MM.1S (cell line): ENCODE measurements at regions not wholly inside any gene's neighbourhood (a gene's known extent, or its start where the extent isn't known, plus 50 kb on each side); places are given as distances from the start of the nearest gene placed in this dataset.

Experiments
- DNase-seq: peaks from one replicate; pipeline ENCODE4 v3.0.0-alpha.2; 2015
- H2AFZ ChIP-seq: fragments of 300-600 bp; sonication (generic); 2 replicates; pipeline ENCODE4 v1.6.0; 2016; ENCODE audit warnings: antibody characterized with exemption, low read length
- H3F3A ChIP-seq: fragments of 300-600 bp; sonication (generic); 2 replicates; pipeline ENCODE4 v1.6.1; 2016; ENCODE audit warnings: mild to moderate bottlenecking, antibody characterized with exemption, low read length, moderate library complexity, mixed read lengths; ENCODE audit not compliant: insufficient read depth
- H3K27ac ChIP-seq: fragments of 300-600 bp; sonication (generic); 2 replicates; pipeline ENCODE4 v1.5.1; 2016; ENCODE audit warnings: mild to moderate bottlenecking, low read length
- H3K27me3 ChIP-seq: fragments of 300-600 bp; sonication (generic); replicated peaks from 2 replicates; pipeline ENCODE4 v1.6.0; 2016; ENCODE audit warnings: low read length; ENCODE audit not compliant: insufficient read depth
- H3K36me3 ChIP-seq: fragments of 300-600 bp; sonication (generic); replicated peaks from 2 replicates; pipeline ENCODE4 v1.6.1; 2016; ENCODE audit warnings: mild to moderate bottlenecking, low read length, mixed read lengths; ENCODE audit not compliant: insufficient read depth
- H3K4me1 ChIP-seq: fragments of 300-600 bp; sonication (generic); 2 replicates; pipeline ENCODE4 v1.6.1; 2016; ENCODE audit warnings: low read length, mixed read lengths
- H3K4me2 ChIP-seq: fragments of 300-600 bp; sonication (generic); 2 replicates; pipeline ENCODE4 v1.6.0; 2016; ENCODE audit warnings: low read depth, low read length
- H3K4me3 ChIP-seq: fragments of 300-600 bp; sonication (generic); 2 replicates; pipeline ENCODE4 v1.5.1; 2016; ENCODE audit warnings: low read length, mixed read lengths
- H3K79me2 ChIP-seq: fragments of 300-600 bp; sonication (generic); 2 replicates; pipeline ENCODE4 v1.6.1; 2016; ENCODE audit warnings: mixed run types, low read length, mixed read lengths
- H3K9ac ChIP-seq: fragments of 300-600 bp; sonication (generic); 2 replicates; pipeline ENCODE4 v1.6.1; 2016; ENCODE audit warnings: low read length, mixed read lengths
- H3K9me2 ChIP-seq: fragments of 300-600 bp; sonication (generic); replicated peaks from 2 replicates; pipeline ENCODE4 v1.6.1; 2016; ENCODE audit warnings: mild to moderate bottlenecking, low read length, mixed read lengths; ENCODE audit not compliant: insufficient read depth
- H3K9me3 ChIP-seq: fragments of 300-600 bp; sonication (generic); replicated peaks from 2 replicates; pipeline ENCODE4 v1.6.1; 2016; ENCODE audit warnings: mild to moderate bottlenecking, low read length, mixed read lengths; ENCODE audit not compliant: insufficient read depth
- H4K20me1 ChIP-seq: fragments of 300-600 bp; sonication (generic); 2 replicates; pipeline ENCODE4 v1.6.1; 2016; ENCODE audit warnings: mild to moderate bottlenecking, low read length, moderate library complexity, mixed read lengths; ENCODE audit not compliant: insufficient read depth
- CTCF ChIP-seq: fragments of 300-600 bp; sonication (generic); IDR thresholded peaks from 2 replicates; pipeline ENCODE4 v1.5.1; 2016; ENCODE audit warnings: antibody characterized with exemption, low read length, mixed read lengths
- EZH2 ChIP-seq: fragments of 300-600 bp; sonication (generic); optimal IDR thresholded peaks from 2 replicates; pipeline ENCODE3; 2017; ENCODE audit warnings: low read depth, mild to moderate bottlenecking, antibody characterized with exemption, low read length, mixed read lengths
- EZH2phosphoT487 ChIP-seq: fragments of 300-600 bp; sonication (generic); IDR thresholded peaks from 2 replicates; pipeline ENCODE4 v1.6.1; 2018; ENCODE audit warnings: antibody characterized with exemption, low read length

DNA sequence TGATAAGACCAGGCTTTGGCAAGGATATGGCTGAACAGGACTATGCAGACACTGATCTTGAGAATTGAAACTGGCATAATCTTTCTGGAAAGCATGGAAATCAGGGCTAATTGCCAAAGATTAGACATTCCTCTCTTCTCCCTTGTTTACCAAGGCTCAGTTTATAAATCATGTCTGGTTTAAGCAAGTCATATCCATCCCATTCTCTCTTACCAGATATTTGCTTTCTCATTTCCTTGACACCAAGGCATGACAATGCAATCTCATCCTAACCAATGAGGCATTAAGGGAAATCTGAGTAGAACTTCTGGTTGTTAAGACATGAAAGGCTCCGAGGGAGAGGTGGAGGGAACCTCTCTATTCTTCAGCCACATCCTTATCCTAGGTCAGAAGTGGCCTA is 110.3 kb upstream of the CEP85L start:
- Histone ChIP-seq H3K4me1 (0 out of 2 replicates have a peak, but pooled peaks cover 5% of the 10 kb centered on the region), H2AFZ (no peak overlapping the region), H3K27me3 (no peaks in the 10 kb centered on the region), H3K9ac (no peak overlapping the region), H3K4me2 (no peak overlapping the region), H3K36me3 (no peaks in the 10 kb centered on the region), H3K9me3 (no peaks in the 10 kb centered on the region), H4K20me1 (no peaks in the 10 kb centered on the region), H3K4me3 (no peak overlapping the region), H3F3A (no peaks in the 10 kb centered on the region), H3K27ac (no peak overlapping the region), H3K9me2 (no peaks in the 10 kb centered on the region), H3K79me2 (no peaks in the 10 kb centered on the region)
- TF ChIP-seq EZH2 (no peak), CTCF (no peak)
- DNase-seq = no peak

- H3K4me3 ChIP-seq = no peak overlapping the region
- no peaks in the 10 kb centered on the region for H3K36me3 ChIP-seq
- DNase-seq = no peak
- H3K27ac ChIP-seq = no peak overlapping the region
- H3K9me3 ChIP-seq = no peaks in the 10 kb centered on the region
- no peaks in the 10 kb centered on the region for H4K20me1 ChIP-seq
- H3K9me2 ChIP-seq = no peaks in the 10 kb centered on the region
- no peaks in the 10 kb centered on the region for H3K79me2 ChIP-seq
- H3K4me1 ChIP-seq = 0 out of 2 replicates have a peak, but pooled peaks cover 5% of the 10 kb centered on the region
- H3K27me3 ChIP-seq = no peaks in the 10 kb centered on the region
- H2AFZ ChIP-seq = no peak overlapping the region
- H3F3A ChIP-seq = no peaks in the 10 kb centered on the region
- H3K4me2 ChIP-seq = no peak overlapping the region
- TF ChIP-seq EZH2phosphoT487 (no peak), CTCF (no peak), EZH2 (no peak)
- H3K9ac ChIP-seq = no peak overlapping the region
These were observed 107.6 kb upstream of the CEP85L start for GRCh38 chr6:118758946-118759345.

- no peak for DNase-seq
- H3K4me1 ChIP-seq = 0 out of 2 replicates have a peak, but pooled peaks cover 5% of the 10 kb centered on the region
- H3K4me3 ChIP-seq = no peak overlapping the region
- H4K20me1 ChIP-seq = no peaks in the 10 kb centered on the region
- no peaks in the 10 kb centered on the region for H3K9me3 ChIP-seq
- no peaks in the 10 kb centered on the region for H3K79me2 ChIP-seq
- H3K4me2 ChIP-seq = no peak overlapping the region
- H3K9me2 ChIP-seq = no peaks in the 10 kb centered on the region
- H3K9ac ChIP-seq = no peak overlapping the region
- H2AFZ ChIP-seq = no peak overlapping the region
- no peak for TF ChIP-seq EZH2phosphoT487
- TF ChIP-seq EZH2 = no peak
- no peak for TF ChIP-seq CTCF
- H3K27me3 ChIP-seq = no peaks in the 10 kb centered on the region
- H3K27ac ChIP-seq = no peak overlapping the region
- H3F3A ChIP-seq = no peaks in the 10 kb centered on the region
- no peaks in the 10 kb centered on the region for H3K36me3 ChIP-seq
These were observed 104.7 kb upstream of the CEP85L start for GRCh38 chr6:118755941-118756646.
